GM12864 (cell line): ENCODE measurements at regions not wholly inside any gene's neighbourhood (a gene's known extent, or its start where the extent isn't known, plus 50 kb on each side); places are given as distances from the start of the nearest gene placed in this dataset.

ENCODE experiments used
- DNase-seq: peaks from one replicate; pipeline ENCODE4 v3.0.0-alpha.2; 2011; ENCODE audit warnings: low read depth
- H3K4me3 ChIP-seq: 2 replicates; pipeline ENCODE4 v1.5.1; 2011; ENCODE audit warnings: mild to moderate bottlenecking, low read depth, low read length, control low read depth
- CTCF ChIP-seq: IDR thresholded peaks from 2 replicates; pipeline ENCODE4 v1.5.1; 2011; ENCODE audit warnings: low read depth, mild to moderate bottlenecking, moderate library complexity, low read length, control low read depth, inconsistent platforms; ENCODE audit errors: missing control alignments

GRCh38 chr3:89841041-89841440 is 733.6 kb downstream of the EPHA3 start:
- TF ChIP-seq CTCF, result no peak
- DNase-seq, result no peak

GRCh38 chr3:89845053-89845452 is 737.6 kb downstream of the EPHA3 start:
- no peak for TF ChIP-seq CTCF
- DNase-seq, result no peak
- H3K4me3 ChIP-seq, result no peak overlapping the region

More at GRCh38 chr3:89841041-89841440, 733.6 kb downstream of the EPHA3 start:
- H3K4me3 ChIP-seq, result no peak overlapping the region

GRCh38 chr3:89847955-89848354 is 740.5 kb downstream of the EPHA3 start:
- H3K4me3 ChIP-seq, result no peak overlapping the region
- no peak for TF ChIP-seq CTCF
- no peak for DNase-seq

GRCh38 chr3:89851974-89852621 is 744.7 kb downstream of the EPHA3 start:
- H3K4me3 ChIP-seq, result no peak overlapping the region
- DNase-seq, result no peak
- no peak for TF ChIP-seq CTCF

GRCh38 chr3:89859757-89860156 is 752.3 kb downstream of the EPHA3 start:
- DNase-seq, result no peak
- H3K4me3 ChIP-seq, result no peak overlapping the region
- no peak for TF ChIP-seq CTCF

- no peak for TF ChIP-seq CTCF
- H3K4me3 ChIP-seq, result no peak overlapping the region
- DNase-seq, result no peak
These were observed 759.9 kb downstream of the EPHA3 start for GRCh38 chr3:89867286-89867685.

- no peak for TF ChIP-seq CTCF
- H3K4me3 ChIP-seq, result no peak overlapping the region
- no peak for DNase-seq
These were observed 768.7 kb downstream of the EPHA3 start for GRCh38 chr3:89876116-89876515.
